ENCODE measurements at regions not wholly inside any gene's neighbourhood (a gene's known extent, or its start where the extent isn't known, plus 50 kb on each side); places are given as distances from the start of the nearest gene placed in this dataset.

DNA sequence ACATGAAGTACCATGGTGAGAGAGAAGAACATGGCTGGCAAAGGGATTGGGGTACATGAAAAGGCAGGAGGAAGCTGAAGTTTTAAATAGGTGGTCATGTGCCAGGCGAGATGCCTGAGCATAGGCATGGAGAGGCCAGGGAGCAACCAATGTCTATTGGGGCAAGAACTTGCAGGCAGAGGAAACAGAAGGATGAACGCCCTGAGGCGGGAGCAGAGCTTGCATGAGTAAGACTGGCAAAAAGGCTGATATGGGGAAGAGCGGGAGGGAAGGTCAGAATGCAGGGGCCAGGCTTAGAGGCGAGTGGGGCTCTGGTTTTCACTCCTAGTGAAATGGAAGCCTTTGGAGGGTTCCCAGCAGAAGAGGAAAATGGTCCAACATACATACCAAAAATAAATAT is 52.5 kb upstream of the VSTM5 start:
- no peaks in the 10 kb centered on the region for H3K27me3 ChIP-seq (ENCODE audit: insufficient read depth)
- H3K9ac ChIP-seq: no peak overlapping the region
- H3K9me2 ChIP-seq: no peaks in the 10 kb centered on the region
- H3K27ac ChIP-seq (ENCODE audit: low read depth in 2 of 2, low read length in 1 of 2): no peak overlapping the region
- 20% methylated on average over 5 of the region's 5 CpGs for WGBS (ENCODE audit: low lambda C conversion rate)
- peaks cover 6% of the 10 kb centered on the region for H3F3A ChIP-seq (replicated peaks; ENCODE audit: insufficient read depth)
- no peaks in the 10 kb centered on the region for H4K20me1 ChIP-seq (ENCODE audit: insufficient read depth)
- ChIA-PET CTCF (interaction anchor here (4.3 kb wide), 1 partner anchor 8 kb away, joined by 23 read pairs; no protein-coding TSS in a partner anchor), POLR2A (no interaction called here)
- no peaks in the 10 kb centered on the region for H3K79me2 ChIP-seq (ENCODE audit: insufficient read depth)
- no peaks in the 10 kb centered on the region for H3K9me3 ChIP-seq
- no peak overlapping the region for H2AFZ ChIP-seq (ENCODE audit: low read depth)
- H3K36me3 ChIP-seq (replicated peaks in 1 of 2; ENCODE audit: control insufficient read depth in 1 of 2, insufficient read depth in 2 of 2, low read length in 1 of 2): no peaks in the 10 kb centered on the region
- H3K4me1 ChIP-seq (ENCODE audit: control insufficient read depth in 1 of 2, insufficient read depth in 2 of 2, low read depth in 1 of 2, low read length in 1 of 2): peaks cover 0 to 11% of the 10 kb centered on the region in 2 experiments; a peak in 3 of 4 replicates
- TF ChIP-seq SMC3 (IDR thresholded peaks at IDR 0.05; ENCODE audit: low read depth, low read length): no peak
- no peak for TF ChIP-seq CHD2 (IDR thresholded peaks at IDR 0.05; ENCODE audit: low read length, partially characterized antibody)
- TF ChIP-seq YY1 (IDR thresholded peaks at IDR 0.05; ENCODE audit: low read depth): no peak
- no peak for TF ChIP-seq IRF3 (IDR thresholded peaks at IDR 0.05; ENCODE audit: low read depth, low read length)
- TF ChIP-seq GATA2 (CRISPR knock-in tag; IDR thresholded peaks at IDR 0.05): no peak
- no peak for TF ChIP-seq TAF1 (IDR thresholded peaks at IDR 0.05; ENCODE audit: borderline replicate concordance, low read depth, low read length)
- TF ChIP-seq POLR2AphosphoS5 (IDR thresholded peaks at IDR 0.05; ENCODE audit: low read depth, low read length): no peak
- TF ChIP-seq SIN3A (IDR thresholded peaks at IDR 0.05; ENCODE audit: borderline replicate concordance, low read depth, low read length): no peak
- no peak overlapping the region for H3K4me2 ChIP-seq
- DNase-seq: no peak
- H3K4me3 ChIP-seq (ENCODE audit: low read depth in 2 of 2, low read length in 1 of 2): no peak overlapping the region

DNA sequence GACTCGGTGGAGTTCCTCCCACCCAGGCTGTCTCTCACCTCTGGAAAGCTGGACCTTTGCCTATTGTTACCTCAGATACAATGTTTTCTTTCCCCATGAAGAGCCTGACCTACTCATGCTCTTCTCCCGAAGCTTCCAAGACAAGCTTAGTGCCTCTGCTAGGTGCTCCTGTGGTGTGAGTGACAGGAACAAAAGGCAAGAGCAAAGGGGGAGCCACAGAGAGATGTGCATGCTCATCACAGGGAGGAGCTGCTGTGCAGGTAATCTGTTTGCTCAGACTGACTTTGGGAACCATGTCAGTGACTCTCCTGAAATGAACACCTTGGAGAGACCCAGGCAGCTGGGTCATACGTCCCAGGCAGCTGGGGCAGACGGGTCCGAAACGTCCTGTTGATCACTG is 53.6 kb upstream of the VSTM5 start:
- ChIA-PET POLR2A (no interaction called here), CTCF (interaction anchor here (0.8 to 4.3 kb wide), 2 partner anchors 9 to 16 kb away, joined by 3 to 23 read pairs; no protein-coding TSS in a partner anchor)
- Histone ChIP-seq H3K9ac (no peak overlapping the region), H2AFZ (ENCODE audit: low read depth) (no peak overlapping the region), H3F3A (replicated peaks; ENCODE audit: insufficient read depth) (peaks cover 10% of the 10 kb centered on the region), H3K9me2 (no peaks in the 10 kb centered on the region), H3K9me3 (no peaks in the 10 kb centered on the region), H3K27me3 (ENCODE audit: insufficient read depth) (no peaks in the 10 kb centered on the region), H3K4me1 (ENCODE audit: control insufficient read depth in 1 of 2, insufficient read depth in 2 of 2, low read depth in 1 of 2, low read length in 1 of 2) (peaks cover 0 to 11% of the 10 kb centered on the region in 2 experiments; a peak in 3 of 4 replicates), H3K79me2 (ENCODE audit: insufficient read depth) (no peaks in the 10 kb centered on the region), H3K4me2 (no peak overlapping the region), H3K27ac (ENCODE audit: low read depth in 2 of 2, low read length in 1 of 2) (no peak overlapping the region), H4K20me1 (ENCODE audit: insufficient read depth) (no peaks in the 10 kb centered on the region), H3K36me3 (replicated peaks in 1 of 2; ENCODE audit: control insufficient read depth in 1 of 2, insufficient read depth in 2 of 2, low read length in 1 of 2) (no peaks in the 10 kb centered on the region), H3K4me3 (ENCODE audit: low read depth in 2 of 2, low read length in 1 of 2) (no peak overlapping the region)
- TF ChIP-seq SMC3 (IDR thresholded peaks at IDR 0.05; ENCODE audit: low read depth, low read length): no peak
- no peak for TF ChIP-seq RCOR1 (IDR thresholded peaks at IDR 0.05; ENCODE audit: low read length)
- no peak for TF ChIP-seq FOXJ3 (CRISPR knock-in tag; IDR thresholded peaks at IDR 0.05)
- no peak for TF ChIP-seq RAD21 (IDR thresholded peaks at IDR 0.05; ENCODE audit: low read length)
- TF ChIP-seq USF1 (IDR thresholded peaks at IDR 0.05; ENCODE audit: borderline replicate concordance, low read depth): no peak
- DNase-seq: no peak
- 69% methylated on average over 4 of the region's 6 CpGs for WGBS (ENCODE audit: low lambda C conversion rate)
